ENCODE measurements at regions not wholly inside any gene's neighbourhood (a gene's known extent, or its start where the extent isn't known, plus 50 kb on each side); places are given as distances from the start of the nearest gene placed in this dataset.
"Not testable (repeated sequence)": the region's sequence is repeated elsewhere in the genome, so short reads cannot be mapped to it uniquely, and the experiment has no call there.

DNA sequence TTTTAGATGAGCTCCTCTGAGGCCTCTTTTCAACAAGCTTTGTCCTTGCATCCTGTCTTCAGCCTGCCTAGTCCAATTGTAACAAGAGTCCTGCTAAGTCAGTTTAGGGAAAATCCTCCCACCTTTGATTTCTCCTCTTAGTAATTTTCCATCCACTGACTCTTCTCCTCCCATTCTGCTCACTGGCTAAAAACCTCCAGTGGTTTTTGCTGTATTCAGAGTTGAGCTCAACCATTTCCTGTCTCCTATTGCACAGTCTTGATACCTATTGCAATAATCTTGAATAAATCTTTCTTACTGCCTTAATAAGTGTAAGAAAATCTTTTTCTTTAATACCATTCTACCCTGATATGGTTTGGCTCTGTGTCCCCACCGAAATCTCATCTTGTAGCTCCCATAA lies 117.8 kb upstream of the ENPP6 start:
- no peak for DNase-seq

DNA sequence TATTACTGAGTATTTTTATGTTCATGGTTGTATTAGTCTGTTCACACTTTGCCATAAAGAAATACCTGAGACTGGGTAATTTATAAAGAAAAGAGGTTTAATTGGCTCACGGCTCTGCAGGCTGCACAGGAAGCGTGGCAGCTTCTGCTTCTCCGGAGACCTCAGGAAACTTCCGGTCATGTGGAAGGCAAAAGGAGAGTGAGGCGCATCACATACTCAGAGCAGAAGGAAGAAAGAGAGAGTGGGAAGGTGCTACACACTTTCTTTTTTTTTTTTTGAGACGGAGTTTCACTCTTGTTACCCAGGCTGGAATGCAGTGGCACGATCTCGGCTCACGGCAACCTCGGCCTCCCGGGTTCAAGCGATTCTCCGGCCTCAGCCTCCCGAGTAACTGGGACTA lies 115.8 kb upstream of the ENPP6 start:
- not testable (repeated sequence) for DNase-seq

GRCh38 chr4:184331268-184331995 lies 113.8 kb upstream of the ENPP6 start:
- no peak for DNase-seq

GRCh38 chr4:184330517-184331094 lies 112.9 kb upstream of the ENPP6 start:
- not testable (repeated sequence) for DNase-seq

DNA sequence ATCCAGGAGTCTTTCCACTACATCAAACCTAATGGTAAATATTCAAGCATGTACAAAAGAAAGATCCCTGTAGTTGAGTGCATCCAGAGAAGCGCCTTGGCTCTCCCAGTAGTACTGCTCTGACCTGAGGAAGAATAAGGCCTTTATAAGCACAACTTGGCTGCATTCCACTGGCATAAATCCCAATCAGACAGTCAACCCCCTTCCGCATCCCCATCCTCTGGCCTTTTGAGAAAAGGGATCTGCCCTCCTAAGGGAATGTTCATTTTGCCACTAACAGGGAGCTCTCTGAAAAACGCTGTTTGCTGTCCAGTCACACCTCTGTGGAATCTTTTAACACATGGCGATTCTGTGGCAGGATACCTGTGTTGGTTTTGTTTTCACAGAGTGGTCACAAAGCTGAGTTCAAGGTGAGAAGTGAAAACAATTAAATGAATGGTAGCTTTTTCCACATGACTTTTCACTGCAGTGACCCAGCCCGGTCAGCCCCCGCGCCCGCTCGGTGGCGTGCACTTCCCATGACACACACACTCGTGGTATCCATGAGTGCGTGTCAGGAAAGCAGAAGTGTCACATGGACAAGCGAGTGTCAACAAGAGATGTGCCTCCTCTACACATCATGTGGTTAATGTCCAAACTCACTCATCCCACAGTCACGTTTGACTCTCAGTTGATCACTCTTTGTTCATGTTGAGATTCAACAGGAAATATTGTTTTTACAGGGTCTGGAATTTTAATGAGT lies 112.2 kb upstream of the ENPP6 start:
- DNase-seq, result no peak

GRCh38 chr4:184329235-184329634 lies 111.6 kb upstream of the ENPP6 start:
- DNase-seq, result no peak

- no peak for DNase-seq
Observed at GRCh38 chr4:184328022-184328736, 110.5 kb upstream of the ENPP6 start.

DNA sequence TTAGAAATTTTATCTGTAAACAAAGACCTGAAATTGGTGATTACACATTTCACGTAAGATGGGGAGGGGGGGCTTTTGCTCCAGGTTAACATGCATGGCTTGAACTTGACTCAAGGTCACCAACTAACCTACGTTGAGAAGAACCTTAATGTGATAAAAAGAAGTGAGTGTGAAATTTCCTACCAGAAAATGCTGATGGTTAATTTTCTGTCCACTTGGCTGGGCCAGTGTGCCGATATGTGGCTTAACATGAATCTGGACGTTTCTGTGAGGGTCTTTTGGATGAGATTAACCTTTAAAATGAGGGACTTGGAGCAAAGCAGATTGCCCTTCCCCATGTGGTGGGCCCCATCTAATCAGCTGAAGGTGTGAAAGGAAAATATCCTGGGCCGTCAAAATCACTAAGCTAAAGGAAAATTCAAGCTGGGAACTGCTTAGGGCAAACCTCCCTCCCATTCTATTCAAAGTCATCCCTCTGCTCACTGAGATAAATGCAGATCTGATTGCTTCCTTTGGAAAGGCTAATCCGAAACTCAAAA lies 107.3 kb upstream of the ENPP6 start:
- DNase-seq, result no peak

- DNase-seq, result no peak
Observed at GRCh38 chr4:184322328-184323025, 104.8 kb upstream of the ENPP6 start.

DNA sequence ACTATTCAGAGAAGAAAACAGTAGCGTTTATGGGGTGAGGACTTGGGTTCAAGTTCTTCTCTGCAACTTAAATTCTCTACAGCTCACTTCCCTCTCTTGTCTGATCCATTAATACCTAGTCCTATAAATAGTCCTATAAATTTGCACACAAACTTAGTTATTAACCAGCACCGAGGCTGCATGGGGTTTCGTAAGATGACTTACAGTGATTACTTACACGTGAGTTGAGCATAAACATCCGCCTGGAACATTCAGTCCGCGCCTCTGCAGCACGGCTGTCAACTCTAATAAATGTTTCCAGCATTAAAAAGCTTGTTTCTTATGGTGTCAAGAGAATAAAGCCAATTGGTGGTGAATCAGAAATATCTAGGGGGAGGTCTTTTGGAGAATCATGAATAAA lies 103.0 kb upstream of the ENPP6 start:
- DNase-seq, result no peak

DNA sequence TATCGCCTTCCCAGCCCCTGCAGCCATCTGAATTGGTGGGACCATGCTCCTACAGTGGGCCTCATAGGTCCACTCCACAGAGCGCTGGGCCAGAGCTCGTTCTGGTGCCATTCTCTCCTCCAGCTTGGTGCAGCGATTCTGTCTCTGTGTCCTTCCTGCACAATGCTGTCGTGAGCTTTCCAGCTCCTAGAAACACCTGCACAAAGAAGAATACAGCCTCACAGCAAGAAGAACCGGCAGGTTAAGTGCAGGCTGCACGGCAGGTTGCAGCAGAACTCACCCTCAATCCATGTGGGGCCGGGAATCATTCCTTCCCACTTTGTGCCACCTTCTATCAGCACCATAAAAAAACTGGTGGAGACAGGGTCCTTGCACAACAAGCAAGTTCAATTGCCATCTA lies 101.2 kb upstream of the ENPP6 start:
- no peak for DNase-seq

- DNase-seq, result no peak
Observed at GRCh38 chr4:184317234-184317918, 99.7 kb upstream of the ENPP6 start.

GRCh38 chr4:184316821-184317220 lies 99.1 kb upstream of the ENPP6 start:
- DNase-seq, result no peak

DNA sequence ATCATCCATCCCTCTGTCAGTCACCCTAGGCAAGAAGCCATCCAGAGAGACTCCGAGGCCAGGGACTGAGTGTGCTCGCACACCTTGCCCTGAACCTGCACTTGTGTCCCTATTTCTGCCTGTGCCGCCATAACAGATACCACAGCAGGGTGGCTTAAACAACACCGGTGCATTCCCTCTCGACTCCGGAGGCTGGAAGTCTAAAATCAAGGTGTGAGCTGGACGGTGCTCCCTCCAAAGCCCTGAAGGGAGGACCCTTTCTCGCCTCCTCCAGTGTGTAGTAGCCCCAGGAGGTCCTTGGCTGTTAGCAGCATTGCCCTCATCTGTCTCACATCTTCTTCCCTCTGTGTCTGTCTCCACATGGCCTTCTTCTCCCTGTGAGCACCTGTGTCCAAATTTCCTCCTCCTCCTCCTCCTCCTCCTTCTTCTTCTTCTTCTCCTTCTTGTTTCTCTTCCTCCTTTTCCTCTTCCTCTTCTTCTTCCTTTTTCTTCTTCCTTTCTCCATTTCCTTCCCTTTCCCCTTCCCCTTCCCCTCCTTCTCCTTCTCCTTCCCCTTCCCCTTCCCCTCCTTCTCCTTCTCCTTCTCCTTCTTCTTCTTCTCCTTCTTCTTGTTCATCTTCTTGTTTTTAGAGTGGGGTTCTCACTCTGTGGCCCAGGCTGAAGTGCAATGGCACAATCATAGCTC lies 98.1 kb upstream of the ENPP6 start:
- no peak for DNase-seq

GRCh38 chr4:184313702-184314659 lies 96.3 kb upstream of the ENPP6 start:
- DNase-seq, result no peak

GRCh38 chr4:184313058-184313581 lies 95.4 kb upstream of the ENPP6 start:
- DNase-seq, result peak; percentile 11

DNA sequence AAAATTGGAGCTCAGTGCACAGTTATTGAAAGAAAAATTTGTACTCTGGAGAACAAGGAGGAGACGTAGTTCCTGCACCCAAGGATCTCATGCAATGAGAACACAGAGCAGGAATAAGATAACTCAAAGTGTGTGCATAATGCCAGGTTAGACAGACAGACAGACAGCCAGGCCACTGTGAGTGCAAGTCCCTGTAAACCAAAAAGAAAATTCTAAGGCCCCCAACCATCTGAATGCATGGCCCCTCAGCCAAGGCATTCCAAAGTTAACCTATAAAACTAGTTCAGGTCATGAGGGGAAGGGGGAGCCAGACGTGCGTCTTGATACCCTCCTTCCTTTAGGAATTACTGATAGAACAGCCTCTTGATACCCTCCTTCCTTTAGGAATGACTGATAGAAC lies 94.5 kb upstream of the ENPP6 start:
- no peak for DNase-seq

- DNase-seq, result no peak
Observed at GRCh38 chr4:184310881-184311709, 93.4 kb upstream of the ENPP6 start.

DNA sequence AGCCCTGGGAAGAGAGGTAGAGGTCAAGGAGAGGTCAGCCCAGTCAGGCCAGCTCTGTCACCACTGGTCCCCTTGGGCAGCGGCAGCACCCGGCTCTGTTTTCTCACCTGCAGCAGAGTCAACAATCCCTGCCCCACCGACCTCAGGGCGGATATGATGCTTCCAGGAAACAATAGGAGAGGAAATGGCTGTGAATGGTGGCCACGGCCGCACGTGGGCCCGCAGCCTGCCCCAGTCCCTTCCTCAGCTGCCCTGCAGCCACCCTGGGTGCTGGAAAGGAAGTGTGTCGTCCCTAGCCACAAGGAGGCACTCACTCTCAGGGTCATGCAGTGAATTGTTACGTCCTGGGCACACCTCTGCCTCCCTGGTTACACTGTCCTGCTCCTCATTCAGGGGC lies 92.5 kb upstream of the ENPP6 start:
- DNase-seq, result peak; percentile 58

Data from hematopoietic multipotent progenitor cell treated with erythropoietin and hydrocortisone succinate and interleukin-3 and kit ligand, for 8 days (in vitro differentiated cells).